HepG2 (cell line): ENCODE measurements at regions not wholly inside any gene's neighbourhood (a gene's known extent, or its start where the extent isn't known, plus 50 kb on each side); places are given as distances from the start of the nearest gene placed in this dataset.

Experiments used
- AHDC1 ChIP-seq: sonication (generic); formaldehyde crosslinking; IDR thresholded peaks from 2 replicates; pipeline ENCODE4 v1.5.1; 2020; ENCODE audit warnings: mild to moderate bottlenecking, missing genetic modification reagents, borderline replicate concordance
- BHLHE40 ChIP-seq: IDR thresholded peaks from 2 replicates; pipeline ENCODE4 v1.6.1; 2011; ENCODE audit warnings: low read length, improper control_type of control experiment
- CENPX ChIP-seq: sonication (generic); formaldehyde crosslinking; IDR thresholded peaks from 2 replicates; pipeline ENCODE4 v1.9.0; 2021; ENCODE audit warnings: mild to moderate bottlenecking, missing genetic modification reagents, moderate library complexity
- HMGXB3 ChIP-seq: sonication (generic); formaldehyde crosslinking; IDR thresholded peaks from 2 replicates; pipeline ENCODE4 v1.4.0; 2020; ENCODE audit warnings: missing genetic modification reagents, borderline replicate concordance
- RNF219 ChIP-seq: sonication (generic); formaldehyde crosslinking; IDR thresholded peaks from 2 replicates; pipeline ENCODE4 v1.5.0; 2020; ENCODE audit warnings: mild to moderate bottlenecking, missing genetic modification reagents
- SIN3B ChIP-seq: fragments of 150-350 bp; IDR thresholded peaks from 2 replicates; pipeline ENCODE4 v1.6.1; 2014; ENCODE audit warnings: low read length
- ZNF207 ChIP-seq: fragments of 450-650 bp; IDR thresholded peaks from 2 replicates; pipeline ENCODE4 v1.6.1; 2016; ENCODE audit warnings: antibody characterized with exemption, borderline replicate concordance
- ZNF280D ChIP-seq: sonication (generic); formaldehyde crosslinking; IDR thresholded peaks from 2 replicates; pipeline ENCODE4 v1.5.1; 2020; ENCODE audit warnings: mild to moderate bottlenecking, missing genetic modification reagents
- ZNF362 ChIP-seq: sonication (generic); formaldehyde crosslinking; IDR thresholded peaks from 2 replicates; pipeline ENCODE4 v1.4.0; 2020; ENCODE audit warnings: missing genetic modification reagents, mild to moderate bottlenecking, borderline replicate concordance
- ZSCAN31 ChIP-seq: sonication (generic); formaldehyde crosslinking; IDR thresholded peaks from 2 replicates; pipeline ENCODE4 v1.5.0; 2020; ENCODE audit warnings: low read depth, mild to moderate bottlenecking, missing genetic modification reagents
- ZSCAN5A ChIP-seq: sonication (generic); formaldehyde crosslinking; IDR thresholded peaks from 2 replicates; pipeline ENCODE4 v1.8.0; 2022; ENCODE audit warnings: mild to moderate bottlenecking, missing genetic modification reagents, borderline replicate concordance

- TF ChIP-seq ZSCAN5A (CRISPR knock-in tag) (no peak), ZNF362 (CRISPR knock-in tag) (peak; percentile 83), SIN3B (no peak), AHDC1 (peak; percentile 41; the same call in 1 of the 2 replicates), ZSCAN31 (CRISPR knock-in tag) (no peak), HMGXB3 (CRISPR knock-in tag) (no peak), CENPX (CRISPR knock-in tag) (no peak), BHLHE40 (peak; percentile 96), RNF219 (CRISPR knock-in tag) (no peak), ZNF280D (no peak), ZNF207 (no peak)
Observed at GRCh38 chr4:189385098-189385497, 555.6 kb upstream of the FRG1 start (continued).
